NCI-H446 treated with DMSO at 0.1 percent for 48 hours (cell line): ENCODE measurements at regions not wholly inside any gene's neighbourhood (a gene's known extent, or its start where the extent isn't known, plus 50 kb on each side); places are given as distances from the start of the nearest gene placed in this dataset.

Source experiments
- DNase-seq: peaks from one replicate; lab custom pipeline; 2025; lab: John Stamatoyannopoulos, UW

DNA sequence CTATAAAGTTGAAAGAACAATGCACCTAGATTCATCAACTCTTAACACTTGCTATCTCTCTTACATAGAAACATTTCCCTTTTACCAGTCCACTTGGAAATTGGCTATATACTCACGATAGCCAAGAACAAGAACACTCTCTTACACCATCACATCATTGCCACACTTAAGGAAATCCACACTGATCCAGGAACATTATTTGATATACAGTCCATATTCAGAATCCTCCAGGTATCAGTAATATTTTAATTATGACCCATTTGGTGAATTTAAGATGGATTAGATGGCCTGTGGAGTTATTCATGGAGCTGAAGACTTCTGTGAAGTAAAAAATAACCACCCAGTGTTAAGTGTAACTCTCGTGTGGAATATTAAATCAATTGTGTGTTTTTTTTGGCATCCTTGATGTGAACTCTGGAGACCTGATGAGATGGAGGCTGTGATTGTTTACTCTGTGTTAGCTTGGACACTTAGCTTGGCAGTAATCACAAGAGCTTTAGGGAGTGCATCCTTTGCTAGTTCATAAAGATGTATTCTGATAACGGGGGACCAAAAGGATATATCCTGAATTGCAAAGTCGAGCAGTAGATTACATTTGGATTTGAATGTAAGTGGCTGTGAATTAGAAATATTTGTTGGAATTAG lies 52.0 kb upstream of the ABL1 start:
- DNase-seq: no peak

DNA sequence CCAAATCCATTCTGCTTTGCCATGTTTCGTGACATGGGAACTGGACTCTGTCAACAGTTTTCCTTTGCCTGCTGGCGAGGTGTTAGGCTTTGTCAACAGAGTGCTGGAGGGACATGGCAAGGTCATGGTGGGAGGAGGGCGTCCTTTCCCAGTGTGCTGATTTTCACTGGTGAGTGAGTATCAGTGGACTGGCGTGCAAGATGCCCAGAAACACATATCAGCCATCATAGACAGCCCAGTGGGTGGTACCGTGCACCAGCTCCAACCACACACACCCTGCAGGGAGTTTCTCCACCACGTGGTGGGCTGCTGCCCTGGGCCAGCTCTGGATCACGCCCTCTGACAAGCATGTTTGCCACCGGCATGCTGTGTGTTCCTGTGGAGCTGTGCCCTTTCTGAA lies 50.0 kb upstream of the ABL1 start:
- no peak for DNase-seq
